K562 (cell line): ENCODE measurements at regions not wholly inside any gene's neighbourhood (a gene's known extent, or its start where the extent isn't known, plus 50 kb on each side); places are given as distances from the start of the nearest gene placed in this dataset.

Experiments used
- ATAC-seq: fragments of 200-7000 bp; cut with Tn5 transposase; 3 replicates; pipeline ENCODE4 v1.9.1; 2020; ENCODE audit warnings: moderate library complexity
- BruUV-seq: library from RNA; stranded (reverse); fragments of 400-500 nt; replicated peaks from 2 replicates; lab custom pipeline; 2021; lab: Mats Ljungman, UMichigan
- CTCF ChIA-PET: fragments of 300-600 bp; formaldehyde crosslinking; extraction: SDS; loops from one replicate; lab custom pipeline; 2021; ENCODE audit warnings: low intra/inter-chr PET ratio; lab: Yijun Ruan, JAX
- POLR2A ChIA-PET: fragments of 300-600, 350-650 bp; sonication (Branson Sonifier 250); formaldehyde crosslinking; extraction: SDS; loops from one replicate; lab custom pipeline; 2021; ENCODE audit warnings: antibody characterized with exemption, inconsistent platforms; lab: Yijun Ruan, JAX
- DNase-seq, 4 experiments: peaks; one replicate each; pipeline versions ENCODE4 v3.0.0 to v3.0.0-alpha.2; 2011 to 2018; ENCODE audit warnings: low spot score in 3 of 4, mixed read lengths in 3 of 4; ENCODE audit errors: extremely low read depth in 1 of 4
- FAIRE-seq: peaks from 2 replicates; lab custom pipeline; 2011; peaks lifted over from hg19 to GRCh38; lab: Jason Lieb, UNC
- H2AFZ ChIP-seq: 2 replicates; pipeline ENCODE4 v1.6.0; 2011; ENCODE audit warnings: low read depth, low read length, control low read depth, inconsistent platforms
- H3K27ac ChIP-seq: fragments of 200-600 bp; 3 replicates; pipeline ENCODE4 v1.8.0; 2011; ENCODE audit warnings: low read depth, mild to moderate bottlenecking, control low read depth, inconsistent platforms, low read length, moderate library complexity, mixed read lengths; ENCODE audit errors: extremely low read depth
- H3K27me3 ChIP-seq, 2 experiments: fragments of 300-600 bp in 1 of 2; 2 replicates in 1 of 2; 3 replicates in 1 of 2; pipeline versions ENCODE4 v1.6.0 to v1.8.0; 2011; ENCODE audit warnings: inconsistent platforms in 2 of 2, low read length in 2 of 2, mild to moderate bottlenecking in 1 of 2, mixed read lengths in 1 of 2, moderate library complexity in 1 of 2; ENCODE audit not compliant: control insufficient read depth in 2 of 2, insufficient read depth in 2 of 2
- H3K36me3 ChIP-seq: fragments of 300-600 bp; 3 replicates; pipeline ENCODE4 v1.8.0; 2011; ENCODE audit warnings: mild to moderate bottlenecking, low read length, inconsistent platforms; ENCODE audit not compliant: control insufficient read depth, insufficient read depth
- H3K4me1 ChIP-seq, 2 experiments: fragments of 200-600 bp in 1 of 2; replicated peaks in 1 of 2; 2 replicates in 1 of 2; 3 replicates in 1 of 2; pipeline versions ENCODE4 v1.5.1 to v1.8.0; 2011; ENCODE audit warnings: inconsistent platforms in 2 of 2, low read length in 2 of 2, mild to moderate bottlenecking in 1 of 2, mixed read lengths in 1 of 2, moderate library complexity in 1 of 2; ENCODE audit not compliant: control insufficient read depth in 2 of 2, insufficient read depth in 2 of 2
- H3K4me2 ChIP-seq: 2 replicates; pipeline ENCODE4 v1.6.1; 2011; ENCODE audit warnings: low read length, control low read depth, inconsistent platforms, mixed read lengths; ENCODE audit not compliant: insufficient read depth
- H3K4me3 ChIP-seq: fragments of 200-600 bp; sonication (generic), shearing (Covaris generic); 2 replicates; pipeline ENCODE4 v1.5.1; 2016; ENCODE audit warnings: control low read depth, inconsistent platforms
- H3K79me2 ChIP-seq: fragments of 200-600 bp; 3 replicates; pipeline ENCODE4 v1.8.0; 2011; ENCODE audit warnings: low read length, inconsistent platforms; ENCODE audit not compliant: control insufficient read depth, insufficient read depth
- H3K9ac ChIP-seq, 2 experiments: 2 replicates each; pipeline versions ENCODE4 v1.6.0 to v1.6.1; 2011; ENCODE audit warnings: low read depth in 2 of 2, low read length in 2 of 2, control low read depth in 1 of 2, inconsistent platforms in 1 of 2, mild to moderate bottlenecking in 1 of 2, mixed read lengths in 1 of 2; ENCODE audit not compliant: insufficient read depth in 1 of 2
- H3K9me1 ChIP-seq: one replicate; pipeline ENCODE4 v1.6.0; 2011; ENCODE audit warnings: inconsistent platforms, mild to moderate bottlenecking, low read length, moderate library complexity; ENCODE audit not compliant: control insufficient read depth, insufficient read depth
- H3K9me3 ChIP-seq: replicated peaks from 2 replicates; pipeline ENCODE4 v1.5.1; 2011; ENCODE audit warnings: low read depth, low read length, inconsistent platforms; ENCODE audit not compliant: control insufficient read depth, insufficient read depth
- H4K20me1 ChIP-seq: replicated peaks from 2 replicates; pipeline ENCODE4 v1.6.1; 2011; ENCODE audit warnings: low read length, inconsistent platforms, mixed read lengths; ENCODE audit not compliant: control insufficient read depth, insufficient read depth
- CEBPG ChIP-seq, 3 experiments: fragments of 200-800 bp in 1 of 3; sonication (Bioruptor generic) in 1 of 3; sonication (generic) in 1 of 3; formaldehyde crosslinking in 1 of 3; IDR thresholded peaks in 2 of 3; conservative IDR thresholded peaks in 1 of 3; 2 replicates each; pipeline versions ENCODE4 v1.6.1 to v1.8.0; 2016 to 2022; ENCODE audit warnings: missing compliant biosample characterization in 2 of 3, missing genetic modification characterization in 2 of 3, mild to moderate bottlenecking in 1 of 3, missing genetic modification reagents in 1 of 3
- DACH1 ChIP-seq: fragments of 450-650 bp; IDR thresholded peaks from 2 replicates; pipeline ENCODE4 v1.6.1; 2018; ENCODE audit not compliant: partially characterized antibody
- KLF16 ChIP-seq: IDR thresholded peaks from 2 replicates; pipeline ENCODE4 v1.6.1; 2016; ENCODE audit warnings: antibody characterized with exemption
- TAL1 ChIP-seq: fragments of 450-650 bp; IDR thresholded peaks from 2 replicates; pipeline ENCODE4 v1.6.1; 2016; ENCODE audit warnings: mild to moderate bottlenecking
- ZNF408 ChIP-seq: fragments of 250-450 bp; sonication (Bioruptor Pico); IDR thresholded peaks from 2 replicates; pipeline ENCODE4 v1.4.0; 2020; ENCODE audit warnings: low read depth, mild to moderate bottlenecking, moderate library complexity
- WGBS: fragments of 100-300 bp; shearing (Covaris generic); methylation state at CpG from one replicate; pipeline ENCODE4 v1.1.6; 2016; ENCODE audit warnings: low coverage, mixed read lengths; ENCODE audit not compliant: insufficient coverage; ENCODE audit errors: missing lambda C conversion rate; 5-methylcytosine and 5-hydroxymethylcytosine counted together
- in situ Hi-C: fragments of 300-500 bp; cut with MboI; formaldehyde crosslinking; loops from 4 replicates; pipeline ENCODE4 v1.15.0; 2018; ENCODE audit warnings: inconsistent platforms, mixed read lengths
- intact Hi-C: fragments of 100-400 bp; cut with micrococcal nuclease; formaldehyde crosslinking; loops from 2 replicates; pipeline ENCODE4 v1.14.2; 2022
- TF ChIP-seq, protein P1 (sequence below), 2 experiments: fragments of 450-650 bp in 1 of 2; sonication (generic) in 1 of 2; formaldehyde crosslinking in 1 of 2; IDR thresholded peaks in 1 of 2; conservative IDR thresholded peaks in 1 of 2; 2 replicates each; pipeline versions ENCODE4 v1.6.1 to v1.8.1; 2016 to 2023; ENCODE audit warnings: mild to moderate bottlenecking in 2 of 2, moderate library complexity in 2 of 2, inconsistent platforms in 1 of 2, missing genetic modification reagents in 1 of 2
- TF ChIP-seq, protein P2 (sequence below): sonication (generic); formaldehyde crosslinking; IDR thresholded peaks from 2 replicates; pipeline ENCODE4 v1.8.1; 2022; ENCODE audit warnings: missing genetic modification reagents
- TF ChIP-seq, protein P3 (sequence below): fragments of 450-650 bp; IDR thresholded peaks from 2 replicates; pipeline ENCODE4 v1.6.1; 2017; ENCODE audit warnings: antibody characterized with exemption, mild to moderate bottlenecking

DNA sequence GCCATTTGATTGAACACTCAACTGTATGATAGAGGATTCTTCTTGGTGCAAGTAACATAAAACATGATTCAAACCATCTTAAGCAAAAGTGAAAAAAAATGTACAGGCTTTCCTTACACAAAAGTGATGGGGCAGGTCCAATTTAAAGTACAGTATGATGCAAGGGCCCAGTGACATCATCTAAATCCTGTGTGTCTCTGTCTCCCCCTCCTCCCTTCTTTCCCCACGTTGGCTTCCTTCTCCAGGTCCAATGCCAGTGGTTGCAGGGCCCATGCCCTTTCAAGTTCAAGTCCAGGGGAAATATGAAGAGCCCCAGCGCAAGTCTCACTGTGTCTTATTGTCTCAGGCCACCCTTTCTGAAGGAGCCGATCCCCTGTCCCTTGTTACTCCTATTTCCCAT, 332.3 kb downstream of the SHQ1 start:
- intact Hi-C loops = no loop called here
- FAIRE-seq (no peak), ATAC-seq (no peak)
- Histone ChIP-seq H2AFZ (no peak overlapping the region), H3K27me3 (no peaks in the 10 kb centered on the region), H3K4me1 (peaks cover 0 to 9% of the 10 kb centered on the region in 2 experiments; a peak in 4 of 5 replicates), H4K20me1 (no peaks in the 10 kb centered on the region), H3K27ac (no peak overlapping the region), H3K9me3 (no peaks in the 10 kb centered on the region), H3K36me3 (no peaks in the 10 kb centered on the region), H3K4me2 (no peak overlapping the region), H3K9me1 (no peaks in the 10 kb centered on the region), H3K4me3 (no peak overlapping the region), H3K9ac (no peak overlapping the region), H3K79me2 (no peaks in the 10 kb centered on the region)
- WGBS = 53% methylated on average over 3 of the region's 3 CpGs
- CTCF ChIA-PET = no interaction called here
- BruUV-seq = no TSS peak
- POLR2A ChIA-PET = no interaction called here
- no peak for TF ChIP-seq CEBPG (CRISPR knock-in tag; IDR thresholded peaks at IDR 0.05)
- peak in 1 of 2 experiments; percentile 39; a peak in 1 of 4 replicates for TF ChIP-seq CEBPG (tag; conservative IDR thresholded peaks at IDR 0.05 in 1 of 2, IDR thresholded peaks at IDR 0.05 in 1 of 2)
- TF ChIP-seq, protein P1, sequence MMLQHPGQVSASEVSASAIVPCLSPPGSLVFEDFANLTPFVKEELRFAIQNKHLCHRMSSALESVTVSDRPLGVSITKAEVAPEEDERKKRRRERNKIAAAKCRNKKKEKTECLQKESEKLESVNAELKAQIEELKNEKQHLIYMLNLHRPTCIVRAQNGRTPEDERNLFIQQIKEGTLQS (IDR thresholded peaks at IDR 0.05) = peak; percentile 72; the same call in 1 of the 2 replicates
- TF ChIP-seq, protein P1 (CRISPR knock-in tag; conservative IDR thresholded peaks at IDR 0.05) = no peak
- TF ChIP-seq ZNF408 (CRISPR knock-in tag) = no peak
- TF ChIP-seq, all 486 proteins: peak for 2
- no peak for DNase-seq
- in situ Hi-C loops = no loop called here

DNA sequence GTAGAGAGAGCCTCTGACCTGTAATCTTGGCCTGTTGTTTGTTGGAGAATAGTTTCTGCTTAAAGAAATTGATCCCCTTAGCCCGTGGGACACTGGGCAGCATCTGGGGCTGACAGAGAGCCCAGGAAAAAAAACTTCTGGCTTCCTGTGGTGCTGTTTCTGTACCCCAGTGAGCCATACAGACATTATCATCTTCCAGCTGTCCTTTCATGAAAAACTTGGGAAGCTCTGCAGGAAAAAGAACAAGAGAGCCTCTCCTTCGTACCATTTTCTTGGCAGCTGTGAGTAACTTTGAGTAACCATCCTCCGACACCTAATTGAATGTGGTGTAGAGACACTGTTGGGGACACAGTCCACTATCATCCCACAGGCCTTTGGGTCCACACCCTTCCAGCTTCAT, 333.0 kb downstream of the SHQ1 start:
- Histone ChIP-seq H3K4me2 (no peak overlapping the region), H3K36me3 (no peaks in the 10 kb centered on the region), H3K4me1 (peaks cover 0 to 5% of the 10 kb centered on the region in 2 experiments; a peak in 4 of 5 replicates), H2AFZ (no peak overlapping the region), H3K27me3 (no peaks in the 10 kb centered on the region), H3K79me2 (no peaks in the 10 kb centered on the region), H3K9ac (no peak overlapping the region), H3K4me3 (no peak overlapping the region), H3K9me1 (no peaks in the 10 kb centered on the region), H3K9me3 (no peaks in the 10 kb centered on the region), H4K20me1 (no peaks in the 10 kb centered on the region), H3K27ac (no peak overlapping the region)
- ChIA-PET POLR2A (no interaction called here), CTCF (no interaction called here)
- intact Hi-C loops (no loop called here), in situ Hi-C loops (no loop called here)
- ATAC-seq = no peak
- 59% methylated on average over 3 of the region's 3 CpGs for WGBS
- BruUV-seq = no TSS peak
- no peak for FAIRE-seq
- no peak for DNase-seq
- TF ChIP-seq, protein P2, sequence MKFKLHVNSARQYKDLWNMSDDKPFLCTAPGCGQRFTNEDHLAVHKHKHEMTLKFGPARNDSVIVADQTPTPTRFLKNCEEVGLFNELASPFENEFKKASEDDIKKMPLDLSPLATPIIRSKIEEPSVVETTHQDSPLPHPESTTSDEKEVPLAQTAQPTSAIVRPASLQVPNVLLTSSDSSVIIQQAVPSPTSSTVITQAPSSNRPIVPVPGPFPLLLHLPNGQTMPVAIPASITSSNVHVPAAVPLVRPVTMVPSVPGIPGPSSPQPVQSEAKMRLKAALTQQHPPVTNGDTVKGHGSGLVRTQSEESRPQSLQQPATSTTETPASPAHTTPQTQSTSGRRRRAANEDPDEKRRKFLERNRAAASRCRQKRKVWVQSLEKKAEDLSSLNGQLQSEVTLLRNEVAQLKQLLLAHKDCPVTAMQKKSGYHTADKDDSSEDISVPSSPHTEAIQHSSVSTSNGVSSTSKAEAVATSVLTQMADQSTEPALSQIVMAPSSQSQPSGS (CRISPR knock-in tag) = no peak
- TF ChIP-seq TAL1 (no peak), KLF16 (no peak), DACH1 (no peak)
- TF ChIP-seq, protein P3, sequence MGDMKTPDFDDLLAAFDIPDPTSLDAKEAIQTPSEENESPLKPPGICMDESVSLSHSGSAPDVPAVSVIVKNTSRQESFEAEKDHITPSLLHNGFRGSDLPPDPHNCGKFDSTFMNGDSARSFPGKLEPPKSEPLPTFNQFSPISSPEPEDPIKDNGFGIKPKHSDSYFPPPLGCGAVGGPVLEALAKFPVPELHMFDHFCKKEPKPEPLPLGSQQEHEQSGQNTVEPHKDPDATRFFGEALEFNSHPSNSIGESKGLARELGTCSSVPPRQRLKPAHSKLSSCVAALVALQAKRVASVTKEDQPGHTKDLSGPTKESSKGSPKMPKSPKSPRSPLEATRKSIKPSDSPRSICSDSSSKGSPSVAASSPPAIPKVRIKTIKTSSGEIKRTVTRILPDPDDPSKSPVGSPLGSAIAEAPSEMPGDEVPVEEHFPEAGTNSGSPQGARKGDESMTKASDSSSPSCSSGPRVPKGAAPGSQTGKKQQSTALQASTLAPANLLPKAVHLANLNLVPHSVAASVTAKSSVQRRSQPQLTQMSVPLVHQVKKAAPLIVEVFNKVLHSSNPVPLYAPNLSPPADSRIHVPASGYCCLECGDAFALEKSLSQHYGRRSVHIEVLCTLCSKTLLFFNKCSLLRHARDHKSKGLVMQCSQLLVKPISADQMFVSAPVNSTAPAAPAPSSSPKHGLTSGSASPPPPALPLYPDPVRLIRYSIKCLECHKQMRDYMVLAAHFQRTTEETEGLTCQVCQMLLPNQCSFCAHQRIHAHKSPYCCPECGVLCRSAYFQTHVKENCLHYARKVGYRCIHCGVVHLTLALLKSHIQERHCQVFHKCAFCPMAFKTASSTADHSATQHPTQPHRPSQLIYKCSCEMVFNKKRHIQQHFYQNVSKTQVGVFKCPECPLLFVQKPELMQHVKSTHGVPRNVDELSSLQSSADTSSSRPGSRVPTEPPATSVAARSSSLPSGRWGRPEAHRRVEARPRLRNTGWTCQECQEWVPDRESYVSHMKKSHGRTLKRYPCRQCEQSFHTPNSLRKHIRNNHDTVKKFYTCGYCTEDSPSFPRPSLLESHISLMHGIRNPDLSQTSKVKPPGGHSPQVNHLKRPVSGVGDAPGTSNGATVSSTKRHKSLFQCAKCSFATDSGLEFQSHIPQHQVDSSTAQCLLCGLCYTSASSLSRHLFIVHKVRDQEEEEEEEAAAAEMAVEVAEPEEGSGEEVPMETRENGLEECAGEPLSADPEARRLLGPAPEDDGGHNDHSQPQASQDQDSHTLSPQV = no peak
